Activated CD4-positive, alpha-beta T cell treated with anti-CD3 and anti-CD28 coated beads for 36 hours (primary cell): ENCODE measurements at regions not wholly inside any gene's neighbourhood (a gene's known extent, or its start where the extent isn't known, plus 50 kb on each side); places are given as distances from the start of the nearest gene placed in this dataset.
"Not testable (repeated sequence)": the region's sequence is repeated elsewhere in the genome, so short reads cannot be mapped to it uniquely, and the experiment has no call there.

Experiments used
- ATAC-seq: fragments of 200-7000 bp; cut with Tn5 transposase; one replicate; pipeline ENCODE4 v1.10.0; 2021; ENCODE audit warnings: mild to moderate bottlenecking, moderate library complexity
- CTCF ChIA-PET: fragments of 350-600 bp; sonication (Branson Sonifier 250); formaldehyde crosslinking; loops from one replicate; lab custom pipeline; 2021; ENCODE audit warnings: antibody characterized with exemption; lab: Charles Lee
- POLR2A ChIA-PET: fragments of 350-600 bp; sonication (Branson Sonifier 250); formaldehyde crosslinking; loops from one replicate; lab custom pipeline; 2021; ENCODE audit warnings: antibody characterized with exemption, inconsistent platforms; lab: Charles Lee
- DNase-seq: peaks from one replicate; pipeline ENCODE4 v3.0.0-alpha.2; 2020
- H3K27ac Mint-ChIP-seq: one replicate; pipeline ENCODE4 v1.8.0; 2021; ENCODE audit warnings: mixed read lengths
- H3K27me3 Mint-ChIP-seq: one replicate; pipeline ENCODE4 v1.8.0; 2021; ENCODE audit warnings: mixed read lengths
- H3K36me3 Mint-ChIP-seq: one replicate; pipeline ENCODE4 v1.8.0; 2021; ENCODE audit warnings: low read depth, mixed read lengths
- H3K4me1 Mint-ChIP-seq: one replicate; pipeline ENCODE4 v1.8.0; 2021; ENCODE audit warnings: mixed read lengths
- H3K4me3 Mint-ChIP-seq: one replicate; pipeline ENCODE4 v1.8.0; 2021; ENCODE audit warnings: mild to moderate bottlenecking, moderate library complexity, mixed read lengths
- H3K9me3 Mint-ChIP-seq: one replicate; pipeline ENCODE4 v1.8.0; 2021; ENCODE audit warnings: low read depth, mixed read lengths
- intact Hi-C, 2 experiments: fragments of 100-400 bp; cut with DNase I in 1 of 2; cut with micrococcal nuclease in 1 of 2; formaldehyde crosslinking; loops; one replicate each; pipeline versions ENCODE4 v1.14.2 to v1.15.1; 2022 to 2024; cut with DNase I, micrococcal nuclease

- no peaks in the 10 kb centered on the region for H3K4me1 Mint-ChIP-seq
- DNase-seq (no peak), ATAC-seq (no peak)
- ChIA-PET CTCF (no interaction called here), POLR2A (no interaction called here)
- H3K9me3 Mint-ChIP-seq: peaks cover 4% of the 10 kb centered on the region
- H3K27ac Mint-ChIP-seq: no peak overlapping the region
- intact Hi-C loops: no loop called here
- no peak overlapping the region for H3K4me3 Mint-ChIP-seq
- no peaks in the 10 kb centered on the region for H3K27me3 Mint-ChIP-seq
- H3K36me3 Mint-ChIP-seq: no peaks in the 10 kb centered on the region
These were observed 153.7 kb downstream of the PCDH20 start for GRCh38 chr13:61261746-61262472.

DNA sequence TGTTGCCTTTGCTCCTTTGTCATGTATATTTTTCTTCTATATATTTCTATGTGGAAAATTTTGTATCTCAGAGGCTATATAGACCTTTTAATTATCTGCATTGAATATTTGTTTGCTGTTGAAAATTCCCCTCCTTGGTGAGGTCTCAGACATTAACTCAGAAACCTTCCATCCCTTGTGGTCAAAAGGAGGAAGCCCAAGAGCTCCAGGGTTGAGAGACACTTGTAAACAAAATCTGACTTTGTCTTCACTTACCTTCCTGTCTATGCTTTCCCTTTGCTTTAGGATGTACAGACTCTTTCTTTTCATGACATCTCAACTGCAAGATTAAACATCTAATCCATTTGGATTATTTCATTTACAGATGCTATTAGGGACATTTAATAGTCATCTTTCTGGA is 157.5 kb downstream of the PCDH20 start:
- Mint-ChIP-seq H3K27ac (no peak overlapping the region), H3K4me1 (no peaks in the 10 kb centered on the region), H3K36me3 (no peaks in the 10 kb centered on the region), H3K9me3 (peaks cover 2% of the 10 kb centered on the region), H3K4me3 (no peak overlapping the region), H3K27me3 (no peaks in the 10 kb centered on the region)
- ChIA-PET CTCF (interaction anchor here (0.7 kb wide), 1 partner anchor 287 kb away, joined by 4 read pairs; no protein-coding TSS in a partner anchor), POLR2A (no interaction called here)
- no peak for DNase-seq
- ATAC-seq: no peak
- intact Hi-C loops: no loop called here

DNA sequence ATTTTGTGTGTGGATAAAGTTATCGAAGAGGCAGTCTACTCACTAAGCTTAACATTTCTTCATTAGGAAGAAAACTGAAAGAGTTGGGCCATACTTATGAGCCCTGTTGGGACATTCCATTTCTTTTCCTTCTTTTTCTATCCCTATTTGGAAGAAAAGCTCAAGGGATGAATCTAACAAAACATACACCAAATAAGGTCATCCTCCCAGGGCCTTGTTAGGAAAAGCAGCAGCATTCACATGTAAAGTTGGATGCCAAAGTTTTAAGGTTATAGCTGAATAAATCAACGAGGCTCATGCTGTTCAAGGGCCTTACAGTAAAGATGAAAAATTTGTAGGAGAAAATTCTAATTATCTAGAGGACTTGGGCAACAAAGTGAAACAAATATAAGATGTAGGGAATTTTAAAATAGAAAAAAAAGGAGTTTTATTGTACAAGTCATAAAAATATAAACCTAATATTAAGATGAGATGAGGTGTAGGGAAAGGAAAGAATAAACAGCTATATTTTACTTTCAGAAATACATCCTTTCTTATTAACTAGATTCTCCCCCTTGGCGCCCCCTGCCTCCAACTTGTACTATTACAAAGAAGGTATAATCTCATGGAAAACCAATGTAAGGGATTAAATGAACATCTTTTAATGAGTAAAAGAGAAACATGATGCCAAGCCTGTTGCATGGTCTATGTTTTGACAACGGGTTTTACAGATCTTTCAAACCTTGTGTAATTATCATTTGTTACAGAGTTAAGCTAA is 160.4 kb downstream of the PCDH20 start:
- peak; percentile 28 for DNase-seq
- H3K4me3 Mint-ChIP-seq: no peak overlapping the region
- H3K9me3 Mint-ChIP-seq: peaks cover 4% of the 10 kb centered on the region
- intact Hi-C loops: no loop called here
- ChIA-PET POLR2A (no interaction called here), CTCF (interaction anchor here (0.7 to 1.0 kb wide), 3 partner anchors 16 to 330 kb away, joined by 3 read pairs; no protein-coding TSS in a partner anchor)
- ATAC-seq: no peak
- H3K36me3 Mint-ChIP-seq: no peaks in the 10 kb centered on the region
- no peaks in the 10 kb centered on the region for H3K27me3 Mint-ChIP-seq
- H3K4me1 Mint-ChIP-seq: no peaks in the 10 kb centered on the region
- no peak overlapping the region for H3K27ac Mint-ChIP-seq

GRCh38 chr13:61253105-61253877 is 162.4 kb downstream of the PCDH20 start:
- H3K36me3 Mint-ChIP-seq: no peaks in the 10 kb centered on the region
- no peak overlapping the region for H3K27ac Mint-ChIP-seq
- ChIA-PET CTCF (no interaction called here), POLR2A (no interaction called here)
- no peaks in the 10 kb centered on the region for H3K27me3 Mint-ChIP-seq
- no peaks in the 10 kb centered on the region for H3K4me1 Mint-ChIP-seq
- intact Hi-C loops: no loop called here
- DNase-seq (no peak), ATAC-seq (no peak)
- peaks cover 2% of the 10 kb centered on the region for H3K9me3 Mint-ChIP-seq
- H3K4me3 Mint-ChIP-seq: no peak overlapping the region

DNA sequence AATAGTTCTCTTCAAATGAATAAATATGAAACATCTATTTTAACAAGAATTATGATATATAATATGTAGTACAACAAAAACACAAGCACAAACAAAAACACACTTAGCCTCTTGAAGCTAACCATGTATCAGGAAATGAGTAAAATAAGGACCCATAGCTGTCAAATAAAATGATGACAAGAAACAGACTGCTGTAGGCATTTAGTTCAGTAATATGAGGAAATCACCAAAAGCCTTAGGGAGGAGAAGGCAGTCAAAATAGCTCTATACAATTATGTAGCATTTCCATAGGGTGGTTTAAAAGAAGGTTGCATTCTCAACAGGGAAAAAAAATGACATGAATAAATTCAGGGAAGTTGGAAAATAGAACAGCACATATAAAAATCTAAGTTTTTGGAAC is 163.4 kb downstream of the PCDH20 start:
- Mint-ChIP-seq H3K27me3 (no peaks in the 10 kb centered on the region), H3K9me3 (peaks cover 2% of the 10 kb centered on the region), H3K4me1 (no peaks in the 10 kb centered on the region), H3K27ac (no peak overlapping the region), H3K36me3 (no peaks in the 10 kb centered on the region), H3K4me3 (no peak overlapping the region)
- ATAC-seq (no peak), DNase-seq (no peak)
- ChIA-PET POLR2A (no interaction called here), CTCF (no interaction called here)
- intact Hi-C loops: no loop called here

DNA sequence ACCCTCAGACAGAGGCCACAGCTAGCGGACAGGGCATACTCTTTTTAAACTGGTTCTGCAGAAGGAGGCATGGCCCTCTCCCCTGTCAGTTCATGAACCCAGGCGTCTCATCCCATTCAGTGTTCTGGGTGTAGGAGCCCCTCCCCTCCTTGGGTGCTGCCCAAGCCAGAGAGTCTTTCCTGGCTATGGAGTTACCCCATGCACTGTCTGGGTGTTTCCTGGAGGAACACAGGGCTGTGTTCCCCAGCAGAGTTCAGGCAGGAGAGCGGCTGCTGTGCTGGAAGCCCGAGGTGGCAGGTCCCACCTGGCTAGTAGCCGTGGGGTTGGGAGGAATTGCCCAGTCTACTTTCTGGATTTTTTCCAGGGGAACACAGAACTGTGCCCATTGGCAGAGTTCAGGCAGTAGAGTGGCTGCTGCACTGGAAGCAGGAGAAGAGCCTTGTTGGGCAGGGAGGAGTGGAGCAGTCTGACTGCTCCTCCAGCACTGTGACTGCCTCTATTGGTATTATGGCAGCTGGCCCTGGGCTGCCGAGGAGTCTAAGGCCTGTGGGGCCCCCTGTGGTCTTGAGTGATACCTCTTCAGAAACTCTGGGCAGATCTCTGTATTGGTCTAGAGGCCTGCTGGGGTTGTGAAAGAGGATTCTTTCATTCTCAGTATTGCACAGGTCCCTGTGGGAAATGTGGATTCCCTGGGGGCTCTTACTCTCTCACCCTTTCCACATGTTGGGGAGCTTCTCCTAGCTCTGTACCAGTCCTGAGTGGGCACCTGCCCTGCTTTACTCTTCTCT is 168.3 kb downstream of the PCDH20 start:
- Mint-ChIP-seq H3K27ac (no peak overlapping the region), H3K27me3 (no peaks in the 10 kb centered on the region), H3K9me3 (peaks cover 5% of the 10 kb centered on the region), H3K36me3 (no peaks in the 10 kb centered on the region), H3K4me3 (no peak overlapping the region), H3K4me1 (no peaks in the 10 kb centered on the region)
- ChIA-PET CTCF (no interaction called here), POLR2A (interaction anchor here (0.6 kb wide), 1 partner anchor 733 kb away, joined by 3 read pairs; no protein-coding TSS in a partner anchor)
- intact Hi-C loops: no loop called here
- DNase-seq: no peak
- no peak for ATAC-seq

DNA sequence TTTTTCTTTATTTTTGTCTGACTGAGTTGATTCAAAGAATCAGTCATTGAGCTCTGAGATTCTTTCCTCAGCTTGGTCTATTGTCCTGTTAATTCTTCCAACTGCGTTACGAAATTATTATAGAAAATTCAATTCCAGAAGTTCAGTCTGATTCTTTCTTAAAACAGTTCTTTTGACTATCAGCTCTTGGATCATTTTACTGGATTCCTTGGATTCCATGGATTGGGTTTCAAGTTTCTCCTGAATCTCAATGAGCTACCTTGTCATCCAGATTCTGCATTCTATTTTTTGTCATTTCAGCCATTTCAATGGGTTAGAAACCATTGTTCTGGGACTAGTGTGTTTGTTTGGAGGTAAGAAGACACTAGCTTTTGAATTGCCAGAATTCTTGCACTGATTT is 169.3 kb downstream of the PCDH20 start:
- POLR2A ChIA-PET: no interaction called here
- H3K36me3 Mint-ChIP-seq: no peaks in the 10 kb centered on the region
- peaks cover 5% of the 10 kb centered on the region for H3K9me3 Mint-ChIP-seq
- H3K4me1 Mint-ChIP-seq: no peaks in the 10 kb centered on the region
- no peak overlapping the region for H3K27ac Mint-ChIP-seq
- no peak for DNase-seq
- intact Hi-C loops: no loop called here
- H3K4me3 Mint-ChIP-seq: no peak overlapping the region
- CTCF ChIA-PET: interaction anchor here (0.6 kb wide), 1 partner anchor 279 kb away, joined by 5 read pairs; no protein-coding TSS in a partner anchor
- ATAC-seq: no peak
- H3K27me3 Mint-ChIP-seq: no peaks in the 10 kb centered on the region

GRCh38 chr13:61215601-61216000 is 200.0 kb downstream of the PCDH20 start:
- intact Hi-C loops: no loop called here
- H3K4me3 Mint-ChIP-seq: no peak overlapping the region
- no peaks in the 10 kb centered on the region for H3K27me3 Mint-ChIP-seq
- peaks cover 4% of the 10 kb centered on the region for H3K9me3 Mint-ChIP-seq
- H3K27ac Mint-ChIP-seq: no peak overlapping the region
- DNase-seq: no peak
- no peak for ATAC-seq
- no peaks in the 10 kb centered on the region for H3K36me3 Mint-ChIP-seq
- no peaks in the 10 kb centered on the region for H3K4me1 Mint-ChIP-seq
- CTCF ChIA-PET: interaction anchor here (0.5 kb wide), 1 partner anchor 36 kb away, joined by 3 read pairs; no protein-coding TSS in a partner anchor
- POLR2A ChIA-PET: no interaction called here

DNA sequence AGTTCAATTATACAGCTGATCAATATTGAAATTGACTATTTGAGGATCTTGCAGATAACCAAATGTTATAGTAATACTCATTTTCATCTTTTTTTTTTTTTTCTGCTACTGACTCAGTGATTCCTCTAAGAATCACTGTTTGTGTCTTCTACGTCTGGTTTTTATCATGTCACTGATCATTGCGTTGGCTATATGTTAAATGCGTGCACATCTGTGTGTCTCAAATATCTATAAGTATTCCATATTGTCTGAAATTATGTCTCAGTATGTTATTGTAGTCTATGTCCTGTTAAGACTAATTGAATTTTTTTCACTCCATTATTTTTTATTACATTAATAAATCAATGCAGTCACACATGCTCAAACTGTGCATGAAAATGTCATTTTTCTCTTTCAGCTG is 200.5 kb downstream of the PCDH20 start:
- no peak overlapping the region for H3K27ac Mint-ChIP-seq
- no peaks in the 10 kb centered on the region for H3K36me3 Mint-ChIP-seq
- DNase-seq (no peak), ATAC-seq (no peak)
- no peaks in the 10 kb centered on the region for H3K27me3 Mint-ChIP-seq
- POLR2A ChIA-PET: no interaction called here
- H3K4me1 Mint-ChIP-seq: no peaks in the 10 kb centered on the region
- CTCF ChIA-PET: interaction anchor here (0.5 to 0.7 kb wide), 2 partner anchors 35 to 298 kb away, joined by 3 read pairs; no protein-coding TSS in a partner anchor
- intact Hi-C loops: no loop called here
- H3K4me3 Mint-ChIP-seq: no peak overlapping the region
- H3K9me3 Mint-ChIP-seq: peaks cover 4% of the 10 kb centered on the region

DNA sequence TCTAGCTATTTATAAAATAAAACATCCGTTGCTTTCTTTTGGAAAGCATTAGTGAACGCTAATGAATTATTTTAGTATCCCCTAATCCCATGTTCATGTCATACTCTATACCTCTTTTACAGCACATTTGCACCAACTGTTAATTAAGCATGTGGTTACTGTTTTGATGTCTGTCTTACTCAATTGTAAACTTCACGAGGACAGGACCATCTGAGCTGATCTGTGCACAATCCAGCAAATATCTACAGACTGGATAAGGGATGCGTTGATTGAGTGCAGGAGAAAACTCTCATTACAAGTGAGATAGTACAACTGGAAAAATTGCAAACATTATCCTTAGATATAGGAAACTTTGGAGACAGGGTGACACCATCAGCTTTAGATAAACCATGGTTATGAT is 201.1 kb downstream of the PCDH20 start:
- no peak for ATAC-seq
- Mint-ChIP-seq H3K9me3 (peaks cover 4% of the 10 kb centered on the region), H3K27ac (no peak overlapping the region), H3K4me1 (no peaks in the 10 kb centered on the region), H3K4me3 (no peak overlapping the region), H3K36me3 (no peaks in the 10 kb centered on the region), H3K27me3 (no peaks in the 10 kb centered on the region)
- no peak for DNase-seq
- intact Hi-C loops: no loop called here
- POLR2A ChIA-PET: no interaction called here
- CTCF ChIA-PET: interaction anchor here (0.7 kb wide), 1 partner anchor 297 kb away, joined by 3 read pairs; no protein-coding TSS in a partner anchor

DNA sequence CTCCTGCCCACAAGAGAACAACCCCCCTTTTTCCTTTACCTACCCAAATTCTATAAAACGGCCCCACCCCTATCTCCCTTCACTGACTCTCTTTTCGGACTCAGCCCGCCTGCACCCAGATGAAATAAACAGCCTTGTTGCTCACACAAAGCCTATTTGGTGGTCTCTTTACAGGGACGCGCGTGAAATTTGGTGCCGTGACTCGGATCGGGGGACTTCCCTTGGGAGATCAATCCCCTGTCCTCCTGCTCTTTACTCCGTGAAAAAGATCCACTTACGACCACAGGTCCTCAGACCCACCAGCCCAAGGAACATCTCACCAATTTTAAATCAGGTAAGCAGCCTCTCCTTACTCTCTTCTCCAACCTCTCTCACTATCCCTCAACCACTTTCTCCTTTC is 209.8 kb downstream of the PCDH20 start:
- H3K4me3 Mint-ChIP-seq, CTCF ChIA-PET, H3K27ac Mint-ChIP-seq, H3K4me1 Mint-ChIP-seq, DNase-seq, ATAC-seq, POLR2A ChIA-PET, H3K9me3 Mint-ChIP-seq, intact Hi-C loops, H3K36me3 Mint-ChIP-seq, H3K27me3 Mint-ChIP-seq: not testable (repeated sequence)
